SU-DHL-6 (cell line): ENCODE measurements at regions not wholly inside any gene's neighbourhood (a gene's known extent, or its start where the extent isn't known, plus 50 kb on each side); places are given as distances from the start of the nearest gene placed in this dataset.

ENCODE experiments used
- H2AFZ ChIP-seq: fragments of 200-600 bp; sonication (generic); 2 replicates; pipeline ENCODE4 v1.6.1; 2014; ENCODE audit warnings: low read depth, mild to moderate bottlenecking, moderate library complexity, mixed read lengths, antibody characterized with exemption, low read length; ENCODE audit not compliant: severe bottlenecking
- H3F3A ChIP-seq: fragments of 200-600 bp; shearing (Covaris generic); 2 replicates; pipeline ENCODE4 v1.6.0; 2016; ENCODE audit warnings: antibody characterized with exemption, mild to moderate bottlenecking; ENCODE audit not compliant: insufficient read depth
- H3K27ac ChIP-seq: fragments of 200-600 bp; sonication (generic); 2 replicates; pipeline ENCODE4 v1.5.1; 2016; ENCODE audit warnings: low read depth, mild to moderate bottlenecking, low read length, moderate library complexity, mixed read lengths
- H3K27me3 ChIP-seq: fragments of 200-600 bp; sonication (generic), shearing (Covaris generic); 2 replicates; pipeline ENCODE4 v1.6.0; 2014; ENCODE audit warnings: mild to moderate bottlenecking, low read length
- H3K36me3 ChIP-seq: fragments of 200-600 bp; sonication (generic); 2 replicates; pipeline ENCODE4 v1.6.1; 2014; ENCODE audit warnings: mild to moderate bottlenecking, low read length, mixed read lengths
- H3K4me2 ChIP-seq: fragments of 300-600, 200-600 bp; shearing (Covaris generic), sonication (generic); 2 replicates; pipeline ENCODE4 v1.6.0; 2014; ENCODE audit warnings: low read length, low read depth, mild to moderate bottlenecking; ENCODE audit not compliant: poor library complexity, severe bottlenecking
- H3K4me3 ChIP-seq: fragments of 200-600 bp; sonication (generic); 2 replicates; pipeline ENCODE4 v1.5.1; 2014; ENCODE audit warnings: antibody characterized with exemption, low read length, mild to moderate bottlenecking, mixed read lengths; ENCODE audit not compliant: insufficient read depth, poor library complexity, severe bottlenecking
- H3K79me2 ChIP-seq: fragments of 200-600 bp; sonication (generic); 2 replicates; pipeline ENCODE4 v1.6.1; 2014; ENCODE audit warnings: mild to moderate bottlenecking, low read length, moderate library complexity; ENCODE audit not compliant: insufficient read depth
- H3K9ac ChIP-seq: fragments of 200-600 bp; sonication (generic); 2 replicates; pipeline ENCODE4 v1.7.0; 2014; ENCODE audit warnings: mild to moderate bottlenecking, low read length
- H3K9me2 ChIP-seq: fragments of 200-600 bp; sonication (generic); replicated peaks from 2 replicates; pipeline ENCODE4 v1.6.1; 2014; ENCODE audit warnings: low read length; ENCODE audit not compliant: insufficient read depth
- H3K9me3 ChIP-seq: fragments of 200-600 bp; sonication (generic); 2 replicates; pipeline ENCODE4 v1.6.1; 2014; ENCODE audit warnings: low read length, mixed read lengths; ENCODE audit not compliant: insufficient read depth
- H4K20me1 ChIP-seq: fragments of 200-600 bp; sonication (generic); 2 replicates; pipeline ENCODE4 v1.6.1; 2014; ENCODE audit warnings: low read depth, mild to moderate bottlenecking, antibody characterized with exemption, low read length, moderate library complexity, mixed read lengths
- EZH2phosphoT487 ChIP-seq: fragments of 200-600 bp; sonication (generic), shearing (Covaris generic); conservative IDR thresholded peaks from 2 replicates; pipeline ENCODE4 v1.6.1; 2018; ENCODE audit warnings: mild to moderate bottlenecking, antibody characterized with exemption, low read length, moderate library complexity, mixed read lengths
- TF ChIP-seq, protein P1 (sequence below): fragments of 200-600 bp; sonication (generic); IDR thresholded peaks from one replicate; pipeline ENCODE4 v1.5.1; 2017; ENCODE audit warnings: antibody characterized with exemption, mild to moderate bottlenecking, low read length, moderate library complexity; ENCODE audit not compliant: insufficient read depth, poor library complexity, severe bottlenecking

DNA sequence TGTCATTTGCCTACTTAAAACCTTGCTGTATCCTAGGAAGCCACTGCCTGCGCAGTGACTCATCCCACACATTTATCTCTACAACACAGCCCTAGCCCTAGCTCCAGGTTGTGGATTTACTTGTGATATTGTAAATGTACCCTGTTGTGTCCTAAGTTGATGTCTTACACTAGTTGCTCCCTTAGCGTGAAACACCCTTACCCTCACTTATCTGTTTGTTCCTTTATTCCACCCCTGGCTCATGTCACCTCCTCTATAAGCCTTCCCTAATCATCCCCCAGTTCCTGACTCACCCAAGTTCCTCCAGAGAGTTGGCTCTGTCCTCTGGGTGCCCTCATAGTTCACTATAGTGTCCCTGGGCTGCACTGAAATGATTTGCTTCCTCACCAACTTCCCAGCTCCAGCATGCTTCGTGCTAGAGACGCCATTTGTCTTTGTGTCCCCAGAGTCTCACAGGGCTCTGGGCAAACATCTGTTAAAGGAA, 431.8 kb upstream of the FAT3 start:
- Histone ChIP-seq H3K9ac (no peak overlapping the region), H3F3A (no peaks in the 10 kb centered on the region), H3K4me2 (no peak overlapping the region), H4K20me1 (no peaks in the 10 kb centered on the region), H3K9me2 (no peaks in the 10 kb centered on the region; the same call in 1 of the 2 replicates), H2AFZ (no peak overlapping the region), H3K4me3 (no peak overlapping the region), H3K9me3 (no peaks in the 10 kb centered on the region), H3K79me2 (no peaks in the 10 kb centered on the region), H3K36me3 (no peaks in the 10 kb centered on the region), H3K27me3 (no peaks in the 10 kb centered on the region), H3K27ac (no peak overlapping the region)
- no peak for TF ChIP-seq EZH2phosphoT487
- TF ChIP-seq, protein P1, sequence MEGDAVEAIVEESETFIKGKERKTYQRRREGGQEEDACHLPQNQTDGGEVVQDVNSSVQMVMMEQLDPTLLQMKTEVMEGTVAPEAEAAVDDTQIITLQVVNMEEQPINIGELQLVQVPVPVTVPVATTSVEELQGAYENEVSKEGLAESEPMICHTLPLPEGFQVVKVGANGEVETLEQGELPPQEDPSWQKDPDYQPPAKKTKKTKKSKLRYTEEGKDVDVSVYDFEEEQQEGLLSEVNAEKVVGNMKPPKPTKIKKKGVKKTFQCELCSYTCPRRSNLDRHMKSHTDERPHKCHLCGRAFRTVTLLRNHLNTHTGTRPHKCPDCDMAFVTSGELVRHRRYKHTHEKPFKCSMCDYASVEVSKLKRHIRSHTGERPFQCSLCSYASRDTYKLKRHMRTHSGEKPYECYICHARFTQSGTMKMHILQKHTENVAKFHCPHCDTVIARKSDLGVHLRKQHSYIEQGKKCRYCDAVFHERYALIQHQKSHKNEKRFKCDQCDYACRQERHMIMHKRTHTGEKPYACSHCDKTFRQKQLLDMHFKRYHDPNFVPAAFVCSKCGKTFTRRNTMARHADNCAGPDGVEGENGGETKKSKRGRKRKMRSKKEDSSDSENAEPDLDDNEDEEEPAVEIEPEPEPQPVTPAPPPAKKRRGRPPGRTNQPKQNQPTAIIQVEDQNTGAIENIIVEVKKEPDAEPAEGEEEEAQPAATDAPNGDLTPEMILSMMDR: no peak

DNA sequence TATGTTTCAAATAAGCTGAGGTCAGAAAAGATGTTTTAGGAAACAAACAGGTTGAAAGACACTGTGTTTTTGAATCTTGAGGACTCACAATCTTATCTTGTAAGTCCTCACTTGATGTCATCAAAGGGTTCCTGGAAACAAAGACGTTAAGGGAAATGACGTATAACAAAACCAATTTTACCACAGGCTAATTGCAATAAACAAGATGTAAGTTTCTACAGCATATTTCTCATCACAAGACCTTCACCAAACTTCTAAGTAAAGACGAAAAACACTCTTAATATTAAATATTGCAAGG, 433.5 kb upstream of the FAT3 start:
- Histone ChIP-seq H3K36me3 (no peaks in the 10 kb centered on the region), H2AFZ (no peak overlapping the region), H4K20me1 (no peaks in the 10 kb centered on the region), H3F3A (no peaks in the 10 kb centered on the region), H3K4me2 (no peak overlapping the region), H3K9me3 (no peaks in the 10 kb centered on the region), H3K9ac (no peak overlapping the region), H3K4me3 (no peak overlapping the region), H3K9me2 (no peaks in the 10 kb centered on the region; the same call in 1 of the 2 replicates), H3K27ac (no peak overlapping the region), H3K79me2 (no peaks in the 10 kb centered on the region), H3K27me3 (no peaks in the 10 kb centered on the region)
- no peak for TF ChIP-seq EZH2phosphoT487
- TF ChIP-seq, protein P1: no peak

DNA sequence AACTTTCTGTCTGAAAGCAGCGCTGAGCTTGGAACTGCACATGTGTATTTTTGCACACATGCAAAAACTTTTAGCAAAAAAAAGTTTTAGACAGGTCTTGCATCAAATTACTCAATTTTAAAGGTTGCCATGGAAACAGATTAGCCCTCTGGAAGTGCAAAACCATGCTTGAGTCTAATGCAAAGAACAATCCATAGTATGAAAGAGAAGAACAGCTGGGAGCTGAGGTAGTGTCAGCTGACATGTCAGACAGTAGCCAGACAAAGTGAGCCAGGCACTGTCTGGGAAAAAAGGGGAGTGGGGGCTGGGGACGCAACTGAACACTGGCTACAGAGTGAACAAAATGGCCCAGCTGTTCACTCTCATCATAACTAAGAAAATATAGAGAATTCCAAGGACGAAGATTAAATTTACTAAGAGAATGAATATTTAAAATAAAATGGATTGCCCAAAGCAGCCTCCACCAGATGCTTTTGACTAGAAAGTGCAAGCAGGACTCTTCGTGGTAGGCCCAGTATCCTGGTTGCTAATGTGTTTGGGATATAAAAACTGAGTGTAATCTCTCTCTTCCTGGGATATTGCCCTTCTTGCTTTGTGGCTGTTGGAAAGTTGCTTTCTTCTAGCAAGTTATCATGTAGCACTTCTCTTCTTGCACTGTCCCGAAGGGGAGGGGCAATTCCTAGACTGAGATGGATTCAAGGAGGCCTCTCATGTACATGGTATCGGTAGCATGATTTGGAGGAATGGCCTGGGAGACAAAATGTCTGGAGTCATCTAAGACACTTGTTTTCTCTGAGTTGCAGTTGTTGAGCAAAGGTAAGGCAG, 434.1 kb upstream of the FAT3 start:
- no peaks in the 10 kb centered on the region; the same call in 1 of the 2 replicates for H3K9me2 ChIP-seq
- H3K36me3 ChIP-seq: no peaks in the 10 kb centered on the region
- H3K79me2 ChIP-seq: no peaks in the 10 kb centered on the region
- H2AFZ ChIP-seq: no peak overlapping the region
- H3K4me3 ChIP-seq: no peak overlapping the region
- H3K9me3 ChIP-seq: no peaks in the 10 kb centered on the region
- no peaks in the 10 kb centered on the region for H3F3A ChIP-seq
- no peak for TF ChIP-seq EZH2phosphoT487
- TF ChIP-seq, protein P1: no peak
- no peak overlapping the region for H3K4me2 ChIP-seq
- no peak overlapping the region for H3K9ac ChIP-seq
- H3K27me3 ChIP-seq: no peaks in the 10 kb centered on the region
- no peaks in the 10 kb centered on the region for H4K20me1 ChIP-seq
- no peak overlapping the region for H3K27ac ChIP-seq
